Prostate gland (tissue), 2 donors: ENCODE measurements at regions not wholly inside any gene's neighbourhood (a gene's known extent, or its start where the extent isn't known, plus 50 kb on each side); places are given as distances from the start of the nearest gene placed in this dataset.
"Not testable (repeated sequence)": the region's sequence is repeated elsewhere in the genome, so short reads cannot be mapped to it uniquely, and the experiment has no call there.

Experiments used
- DNase-seq: peaks from one replicate; pipeline ENCODE4 v3.0.0-alpha.2; 2019; ENCODE audit warnings: low spot score
- H3K27ac ChIP-seq, 2 donors: fragments of 200-600 bp; sonication (generic); 2 replicates each; pipeline ENCODE4 v1.5.1; 2017 to 2019
- H3K27me3 ChIP-seq: fragments of 200-600 bp; sonication (generic); replicated peaks from 2 replicates; pipeline ENCODE4 v1.5.1; 2019; ENCODE audit not compliant: insufficient read depth
- H3K36me3 ChIP-seq, 2 donors: fragments of 200-600 bp; sonication (generic); 1 replicate in 1 of 2; 2 replicates in 1 of 2; pipeline versions ENCODE4 v1.5.1 to v1.8.1; 2017 to 2019
- H3K4me1 ChIP-seq: fragments of 200-600 bp; sonication (generic); replicated peaks from 2 replicates; pipeline ENCODE4 v1.5.1; 2019
- H3K4me3 ChIP-seq, 2 donors: fragments of 200-600 bp; sonication (generic); 2 replicates each; pipeline ENCODE4 v1.5.1; 2017 to 2019
- H3K9me3 ChIP-seq: fragments of 200-600 bp; sonication (generic); 2 replicates; pipeline ENCODE4 v1.5.1; 2017
- CTCF ChIP-seq, 4 experiments: fragments of 200-600 bp in 2 of 4; fragments of 450-650 bp in 2 of 4; sonication (generic) in 2 of 4; IDR thresholded peaks; 1 replicate in 3 of 4; 2 replicates in 1 of 4; pipeline ENCODE4 v1.5.1; 2016 to 2019; ENCODE audit warnings: antibody characterized with exemption in 4 of 4, mild to moderate bottlenecking in 2 of 4, moderate library complexity in 2 of 4
- POLR2A ChIP-seq: fragments of 450-650 bp; IDR thresholded peaks from one replicate; pipeline ENCODE4 v1.6.1; 2016; ENCODE audit warnings: antibody characterized with exemption, mild to moderate bottlenecking
- POLR2AphosphoS5 ChIP-seq: sonication (generic); formaldehyde crosslinking; IDR thresholded peaks from one replicate; pipeline ENCODE4 v1.6.1; 2017; ENCODE audit warnings: antibody characterized with exemption
- WGBS: methylation state at CpG from one replicate; pipeline ENCODE4 v1.1.5; 2018; 5-methylcytosine and 5-hydroxymethylcytosine counted together
- intact Hi-C: fragments of 100-400 bp; cut with DNase I; formaldehyde crosslinking; loops from one replicate; pipeline ENCODE4 v1.14.2; 2022

GRCh38 chr1:144140243-144140642 is 168.5 kb upstream of the FAM72C start:
- DNase-seq, H3K4me1 ChIP-seq, H3K4me3 ChIP-seq, H3K36me3 ChIP-seq, intact Hi-C loops, H3K9me3 ChIP-seq, H3K27me3 ChIP-seq, H3K27ac ChIP-seq: not testable (repeated sequence)
- 77% methylated on average over 2 of the region's 2 CpGs for WGBS

- H3K4me1 ChIP-seq, H3K9me3 ChIP-seq, H3K36me3 ChIP-seq, intact Hi-C loops, H3K4me3 ChIP-seq, H3K27me3 ChIP-seq, H3K27ac ChIP-seq: not testable (repeated sequence)
- peak; percentile 2 for DNase-seq
- WGBS = 52% methylated on average over 3 of the region's 7 CpGs
Measured at GRCh38 chr1:144105006-144105405, 133.2 kb upstream of the FAM72C start.

GRCh38 chr1:144104000-144104677 is 132.4 kb upstream of the FAM72C start:
- H3K4me1 ChIP-seq, H3K36me3 ChIP-seq, H3K9me3 ChIP-seq, H3K27me3 ChIP-seq, H3K4me3 ChIP-seq, H3K27ac ChIP-seq, intact Hi-C loops: not testable (repeated sequence)
- WGBS = 82% methylated on average over 14 of the region's 14 CpGs
- peak; percentile 68 for DNase-seq

- H3K4me1 ChIP-seq, intact Hi-C loops, H3K36me3 ChIP-seq, H3K4me3 ChIP-seq, H3K27ac ChIP-seq, H3K27me3 ChIP-seq, H3K9me3 ChIP-seq: not testable (repeated sequence)
- 87% methylated on average over 6 of the region's 6 CpGs for WGBS
- peak; percentile 70 for DNase-seq
Measured at GRCh38 chr1:144103156-144103880, 131.5 kb upstream of the FAM72C start.

- H3K36me3 ChIP-seq, H3K27ac ChIP-seq, H3K4me1 ChIP-seq, H3K27me3 ChIP-seq, H3K9me3 ChIP-seq, intact Hi-C loops, H3K4me3 ChIP-seq: not testable (repeated sequence)
- 51% methylated on average over 3 of the region's 3 CpGs for WGBS
- peak; percentile 8 for DNase-seq
Measured at GRCh38 chr1:144102046-144102745, 130.4 kb upstream of the FAM72C start.

GRCh38 chr1:144101397-144102045 is 129.7 kb upstream of the FAM72C start:
- no peak overlapping the region for H3K4me3 ChIP-seq
- no peak overlapping the region for H3K27ac ChIP-seq
- TF ChIP-seq CTCF (IDR thresholded peaks at IDR 0.05) (no peak), POLR2A (no peak), POLR2AphosphoS5 (no peak)
- no peaks in the 10 kb centered on the region for H3K27me3 ChIP-seq
- intact Hi-C loops = no loop called here
- H3K36me3 ChIP-seq = no peaks in the 10 kb centered on the region
- 51% methylated on average over 8 of the region's 8 CpGs for WGBS
- no peaks in the 10 kb centered on the region for H3K4me1 ChIP-seq
- DNase-seq = peak; percentile 6
- H3K9me3 ChIP-seq = peaks cover 5% of the 10 kb centered on the region

- peak; percentile 3 for DNase-seq
- peak overlapping the region in 1 of 2 donors; percentile 39 for H3K4me3 ChIP-seq
- H3K4me1 ChIP-seq, H3K9me3 ChIP-seq, H3K36me3 ChIP-seq, H3K27ac ChIP-seq, H3K27me3 ChIP-seq, intact Hi-C loops: not testable (repeated sequence)
- WGBS = under 1% methylated on average over 64 of the region's 93 CpGs
Measured at GRCh38 chr1:144077167-144077841, 105.5 kb upstream of the FAM72C start.

- 1% methylated on average over 24 of the region's 53 CpGs for WGBS
- H3K36me3 ChIP-seq, H3K9me3 ChIP-seq, DNase-seq, H3K4me1 ChIP-seq, intact Hi-C loops, H3K27ac ChIP-seq, H3K27me3 ChIP-seq: not testable (repeated sequence)
- H3K4me3 ChIP-seq = peak overlapping the region; percentile 18 to 39
Measured at GRCh38 chr1:144076646-144077045, 104.9 kb upstream of the FAM72C start.

GRCh38 chr1:144070394-144071053 is 98.7 kb upstream of the FAM72C start:
- H3K36me3 ChIP-seq, H3K9me3 ChIP-seq, DNase-seq, H3K4me3 ChIP-seq, H3K27ac ChIP-seq, intact Hi-C loops, H3K27me3 ChIP-seq, H3K4me1 ChIP-seq: not testable (repeated sequence)
- WGBS = no CpG with 5 or more reads among the region's 3 CpGs

- H3K4me3 ChIP-seq, H3K27me3 ChIP-seq, H3K4me1 ChIP-seq, intact Hi-C loops, DNase-seq, H3K36me3 ChIP-seq, H3K9me3 ChIP-seq, H3K27ac ChIP-seq: not testable (repeated sequence)
- no CpG with 5 or more reads among the region's 7 CpGs for WGBS
Measured at GRCh38 chr1:144067042-144067441, 95.3 kb upstream of the FAM72C start.
